ENCODE measurements at regions not wholly inside any gene's neighbourhood (a gene's known extent, or its start where the extent isn't known, plus 50 kb on each side); places are given as distances from the start of the nearest gene placed in this dataset.

- no peak for TF ChIP-seq CTCF (IDR thresholded peaks at IDR 0.05; ENCODE audit: extremely low read depth in 1 of 2, insufficient read depth in 1 of 2, low read depth in 1 of 2, low read length in 2 of 2)
- no peak for TF ChIP-seq MAX (IDR thresholded peaks at IDR 0.05; ENCODE audit: insufficient read depth, insufficient read length)
These were observed 440.9 kb downstream of the NKX6-1 start for GRCh38 chr4:84058201-84058600.
